ENCODE measurements at regions not wholly inside any gene's neighbourhood (a gene's known extent, or its start where the extent isn't known, plus 50 kb on each side); places are given as distances from the start of the nearest gene placed in this dataset.

DNA sequence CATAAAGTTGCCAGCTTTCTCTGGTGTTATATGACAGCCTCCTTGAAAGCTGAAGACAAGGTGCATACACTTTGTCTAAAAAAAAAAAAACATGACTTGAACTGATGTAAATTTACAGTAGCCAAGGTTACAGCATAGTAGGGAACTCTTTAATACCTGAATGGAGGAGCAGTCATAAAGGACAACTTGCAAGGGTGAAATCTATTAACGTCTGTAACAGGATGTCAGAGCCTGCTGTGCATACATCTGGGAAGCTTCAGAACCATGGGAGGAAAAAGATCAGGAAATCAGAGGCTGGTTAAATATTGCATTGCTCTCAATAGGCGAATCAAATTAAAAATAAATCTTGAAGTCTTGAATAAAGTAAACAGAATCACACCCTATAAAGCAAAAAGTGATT is 484.0 kb upstream of the CTSO start:
- CTCF ChIA-PET, result no interaction called here

More for the DNA sequence above, 484.0 kb upstream of the CTSO start:
- H3K4me3 ChIP-seq (replicated peaks in 1 of 2; ENCODE audit: low read depth in 1 of 2, low read length in 2 of 2), result no peak overlapping the region
- no peaks in the 10 kb centered on the region for H3K36me3 ChIP-seq (ENCODE audit: control insufficient read depth in 1 of 2, insufficient read depth in 2 of 2, low read length in 2 of 2)
- H2AFZ ChIP-seq (ENCODE audit: low read depth, low read length, poor library complexity, severe bottlenecking), result no peak overlapping the region
- no peaks in the 10 kb centered on the region for H3K9me2 ChIP-seq (ENCODE audit: insufficient read depth)
- H3K27ac ChIP-seq (ENCODE audit: low read depth, low read length), result no peak overlapping the region
- H3K9me3 ChIP-seq (ENCODE audit: control insufficient read depth in 1 of 2, insufficient read depth in 1 of 2, low read depth in 1 of 2, low read length in 2 of 2), result no peaks in the 10 kb centered on the region
- ATAC-seq, result no peak
- H3K4me2 ChIP-seq (ENCODE audit: low read length), result no peak overlapping the region
- TF ChIP-seq, protein P1, sequence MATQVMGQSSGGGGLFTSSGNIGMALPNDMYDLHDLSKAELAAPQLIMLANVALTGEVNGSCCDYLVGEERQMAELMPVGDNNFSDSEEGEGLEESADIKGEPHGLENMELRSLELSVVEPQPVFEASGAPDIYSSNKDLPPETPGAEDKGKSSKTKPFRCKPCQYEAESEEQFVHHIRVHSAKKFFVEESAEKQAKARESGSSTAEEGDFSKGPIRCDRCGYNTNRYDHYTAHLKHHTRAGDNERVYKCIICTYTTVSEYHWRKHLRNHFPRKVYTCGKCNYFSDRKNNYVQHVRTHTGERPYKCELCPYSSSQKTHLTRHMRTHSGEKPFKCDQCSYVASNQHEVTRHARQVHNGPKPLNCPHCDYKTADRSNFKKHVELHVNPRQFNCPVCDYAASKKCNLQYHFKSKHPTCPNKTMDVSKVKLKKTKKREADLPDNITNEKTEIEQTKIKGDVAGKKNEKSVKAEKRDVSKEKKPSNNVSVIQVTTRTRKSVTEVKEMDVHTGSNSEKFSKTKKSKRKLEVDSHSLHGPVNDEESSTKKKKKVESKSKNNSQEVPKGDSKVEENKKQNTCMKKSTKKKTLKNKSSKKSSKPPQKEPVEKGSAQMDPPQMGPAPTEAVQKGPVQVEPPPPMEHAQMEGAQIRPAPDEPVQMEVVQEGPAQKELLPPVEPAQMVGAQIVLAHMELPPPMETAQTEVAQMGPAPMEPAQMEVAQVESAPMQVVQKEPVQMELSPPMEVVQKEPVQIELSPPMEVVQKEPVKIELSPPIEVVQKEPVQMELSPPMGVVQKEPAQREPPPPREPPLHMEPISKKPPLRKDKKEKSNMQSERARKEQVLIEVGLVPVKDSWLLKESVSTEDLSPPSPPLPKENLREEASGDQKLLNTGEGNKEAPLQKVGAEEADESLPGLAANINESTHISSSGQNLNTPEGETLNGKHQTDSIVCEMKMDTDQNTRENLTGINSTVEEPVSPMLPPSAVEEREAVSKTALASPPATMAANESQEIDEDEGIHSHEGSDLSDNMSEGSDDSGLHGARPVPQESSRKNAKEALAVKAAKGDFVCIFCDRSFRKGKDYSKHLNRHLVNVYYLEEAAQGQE (IDR thresholded peaks at IDR 0.05; ENCODE audit: low read depth), result no peak
- TF ChIP-seq POLR2A (IDR thresholded peaks at IDR 0.05; ENCODE audit: borderline replicate concordance, extremely low read depth, insufficient read depth, insufficient read length) (no peak), SP1 (IDR thresholded peaks at IDR 0.05; ENCODE audit: low read depth) (no peak), YY1 (IDR thresholded peaks at IDR 0.05; ENCODE audit: extremely low read depth, insufficient replicate concordance, low read depth, low read length) (no peak), EGR1 (IDR thresholded peaks at IDR 0.05; ENCODE audit: low read depth) (no peak), JUND (IDR thresholded peaks at IDR 0.05) (no peak), SRF (IDR thresholded peaks at IDR 0.05; ENCODE audit: low read depth) (no peak), EZH2phosphoT487 (IDR thresholded peaks at IDR 0.05; ENCODE audit: borderline replicate concordance) (no peak), ZNF274 (IDR thresholded peaks at IDR 0.05; ENCODE audit: low read depth, low read length) (no peak), RAD21 (IDR thresholded peaks at IDR 0.05; ENCODE audit: low read depth) (no peak), ZFX (IDR thresholded peaks at IDR 0.05) (no peak), CBX3 (IDR thresholded peaks at IDR 0.05; ENCODE audit: low read depth) (no peak), SIN3A (IDR thresholded peaks at IDR 0.05; ENCODE audit: low read depth) (no peak), TCF7L2 (IDR thresholded peaks at IDR 0.05; ENCODE audit: borderline replicate concordance, extremely low read depth, insufficient read depth, insufficient read length) (no peak)
- TF ChIP-seq, protein P2, sequence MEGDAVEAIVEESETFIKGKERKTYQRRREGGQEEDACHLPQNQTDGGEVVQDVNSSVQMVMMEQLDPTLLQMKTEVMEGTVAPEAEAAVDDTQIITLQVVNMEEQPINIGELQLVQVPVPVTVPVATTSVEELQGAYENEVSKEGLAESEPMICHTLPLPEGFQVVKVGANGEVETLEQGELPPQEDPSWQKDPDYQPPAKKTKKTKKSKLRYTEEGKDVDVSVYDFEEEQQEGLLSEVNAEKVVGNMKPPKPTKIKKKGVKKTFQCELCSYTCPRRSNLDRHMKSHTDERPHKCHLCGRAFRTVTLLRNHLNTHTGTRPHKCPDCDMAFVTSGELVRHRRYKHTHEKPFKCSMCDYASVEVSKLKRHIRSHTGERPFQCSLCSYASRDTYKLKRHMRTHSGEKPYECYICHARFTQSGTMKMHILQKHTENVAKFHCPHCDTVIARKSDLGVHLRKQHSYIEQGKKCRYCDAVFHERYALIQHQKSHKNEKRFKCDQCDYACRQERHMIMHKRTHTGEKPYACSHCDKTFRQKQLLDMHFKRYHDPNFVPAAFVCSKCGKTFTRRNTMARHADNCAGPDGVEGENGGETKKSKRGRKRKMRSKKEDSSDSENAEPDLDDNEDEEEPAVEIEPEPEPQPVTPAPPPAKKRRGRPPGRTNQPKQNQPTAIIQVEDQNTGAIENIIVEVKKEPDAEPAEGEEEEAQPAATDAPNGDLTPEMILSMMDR (IDR thresholded peaks at IDR 0.05 in 2 of 3, conservative IDR thresholded peaks at IDR 0.05 in 1 of 3; ENCODE audit: borderline replicate concordance in 1 of 3, insufficient read depth in 1 of 3, low read depth in 2 of 3, low read length in 2 of 3), result no peak
- TF ChIP-seq, protein P3, sequence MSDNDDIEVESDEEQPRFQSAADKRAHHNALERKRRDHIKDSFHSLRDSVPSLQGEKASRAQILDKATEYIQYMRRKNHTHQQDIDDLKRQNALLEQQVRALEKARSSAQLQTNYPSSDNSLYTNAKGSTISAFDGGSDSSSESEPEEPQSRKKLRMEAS (IDR thresholded peaks at IDR 0.05), result no peak
- peaks cover 0 to 3% of the 10 kb centered on the region in 2 experiments; a peak in 1 of 4 replicates for H3K4me1 ChIP-seq (ENCODE audit: control insufficient read depth in 1 of 2, insufficient read depth in 2 of 2, low read length in 2 of 2)
- ChIA-PET POLR2A (no interaction called here), RAD21 (ENCODE audit: low non-redundant PET in 1 of 2, low total read pairs in 2 of 2, uncharacterized antibody in 2 of 2, unreplicated experiment in 2 of 2) (no interaction called here)
- no peak for DNase-seq (ENCODE audit: low read depth, low spot score)
- no TSS peak for BruUV-seq (replicated peaks)
- H3K79me2 ChIP-seq (ENCODE audit: insufficient read depth, low read length), result no peaks in the 10 kb centered on the region
- intact Hi-C loops (cut with micrococcal nuclease), result no loop called here
- H3K9ac ChIP-seq (ENCODE audit: low read length), result no peak overlapping the region
- H3K27me3 ChIP-seq (ENCODE audit: insufficient read depth, low read length), result no peaks in the 10 kb centered on the region
- no peaks in the 10 kb centered on the region for H4K20me1 ChIP-seq (ENCODE audit: insufficient read depth)

Measured in HCT116 (cell line).